ENCODE measurements at regions not wholly inside any gene's neighbourhood (a gene's known extent, or its start where the extent isn't known, plus 50 kb on each side); places are given as distances from the start of the nearest gene placed in this dataset.

- TF ChIP-seq REST (IDR thresholded peaks at IDR 0.05; ENCODE audit: insufficient read depth in 1 of 2, low read depth in 2 of 2, low read length in 2 of 2) (no peak), POLR2AphosphoS5 (IDR thresholded peaks at IDR 0.05; ENCODE audit: low read depth, low read length) (no peak), TAF1 (IDR thresholded peaks at IDR 0.05; ENCODE audit: borderline replicate concordance, insufficient read depth, low read length) (no peak), SIN3A (IDR thresholded peaks at IDR 0.05; ENCODE audit: borderline replicate concordance, insufficient read depth, low read length) (no peak), FOXP2 (optimal IDR thresholded peaks at IDR 0.05; ENCODE audit: borderline replicate concordance, extremely low read depth, extremely low read length, insufficient read depth) (no peak)
Measured at GRCh38 chr16:85175724-85176233, 63.5 kb upstream of the CIBAR2 start.
